ENCODE measurements at regions not wholly inside any gene's neighbourhood (a gene's known extent, or its start where the extent isn't known, plus 50 kb on each side); places are given as distances from the start of the nearest gene placed in this dataset.

- TF ChIP-seq CTCF (IDR thresholded peaks at IDR 0.05; ENCODE audit: insufficient read depth, low read length) (no peak), POLR2AphosphoS5 (IDR thresholded peaks at IDR 0.05; ENCODE audit: low read depth) (no peak)
These were observed 527.3 kb downstream of the GABRG1 start for GRCh38 chr4:45596379-45597101.
